Suppressor macrophage treated with lipopolysaccharide for 4 hours (primary cell): ENCODE measurements at regions not wholly inside any gene's neighbourhood (a gene's known extent, or its start where the extent isn't known, plus 50 kb on each side); places are given as distances from the start of the nearest gene placed in this dataset.
A peak's percentile ranks its signal among the peaks of the same experiment; 100 is the strongest.
"Not testable (repeated sequence)": the region's sequence is repeated elsewhere in the genome, so short reads cannot be mapped to it uniquely, and the experiment has no call there.

Experiments
- DNase-seq: peaks from one replicate; pipeline ENCODE4 v3.0.0-alpha.2; 2020

DNA sequence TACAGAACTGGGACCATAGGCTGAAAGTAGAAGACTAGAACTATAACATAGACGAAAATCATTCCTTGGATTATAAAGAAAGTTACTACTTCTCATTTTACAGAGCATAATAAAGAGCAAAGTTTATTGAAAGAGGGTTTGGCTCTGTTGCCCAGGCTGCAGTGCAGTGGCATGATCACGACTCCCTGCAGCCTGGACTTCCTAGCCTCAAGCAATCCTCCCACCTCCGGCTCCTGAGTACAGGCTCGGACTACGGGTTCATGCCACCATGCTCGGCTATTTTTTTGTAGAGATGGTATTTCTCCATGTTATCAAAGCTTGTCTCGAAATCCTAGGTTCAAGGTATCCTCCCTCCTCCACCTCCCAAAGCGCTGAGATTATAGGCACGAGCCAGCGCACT, 190.1 kb upstream of the FOXG1 start:
- no peak for DNase-seq

GRCh38 chr14:28577187-28577586, 189.4 kb upstream of the FOXG1 start:
- no peak for DNase-seq

DNA sequence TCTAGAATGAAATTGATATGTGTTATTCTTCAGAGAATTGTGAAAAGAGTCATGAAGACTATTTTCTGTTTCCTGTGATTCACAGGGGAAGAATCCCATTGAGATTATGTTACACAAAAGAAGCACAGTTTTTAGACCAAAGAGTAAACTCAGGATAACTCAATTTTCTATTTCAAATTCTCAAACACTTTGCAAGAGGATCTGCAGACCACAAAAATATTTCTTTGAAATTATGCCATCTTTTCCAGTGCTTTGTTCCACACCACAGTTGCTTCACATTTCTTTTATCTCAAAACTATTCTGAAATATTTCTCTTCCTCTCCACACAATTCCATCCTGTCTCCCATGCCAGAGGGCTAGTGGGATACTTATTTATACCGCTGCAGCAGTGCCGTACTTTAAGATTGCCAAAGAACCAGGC, 188.9 kb upstream of the FOXG1 start:
- DNase-seq = no peak

GRCh38 chr14:28584951-28585350, 181.6 kb upstream of the FOXG1 start:
- no peak for DNase-seq

- DNase-seq = no peak
Measured at GRCh38 chr14:28589792-28590191, 176.8 kb upstream of the FOXG1 start.

DNA sequence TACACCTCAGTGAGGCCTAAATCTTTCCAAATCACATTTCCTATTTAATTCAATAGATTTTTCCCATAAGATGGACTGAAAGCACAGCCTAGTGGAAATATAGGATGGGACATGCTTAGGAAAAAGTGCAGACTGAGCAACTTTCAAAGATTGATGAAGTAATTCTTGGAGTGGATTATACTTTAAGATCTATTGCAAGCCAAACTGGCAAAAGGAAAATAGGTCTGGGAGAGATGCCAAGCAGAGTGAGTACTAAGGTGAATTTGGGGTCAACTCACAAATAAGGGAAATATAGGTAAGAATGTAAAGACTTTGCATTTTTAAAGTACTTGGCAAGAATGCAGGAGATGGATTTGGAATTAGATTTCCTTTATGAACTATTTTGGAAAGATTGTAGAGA, 170.2 kb upstream of the FOXG1 start:
- DNase-seq = no peak

- DNase-seq = no peak
Measured at GRCh38 chr14:28599191-28599590, 167.4 kb upstream of the FOXG1 start.

- DNase-seq = no peak
Measured at GRCh38 chr14:28599605-28600004, 167.0 kb upstream of the FOXG1 start.

- DNase-seq = no peak
Measured at GRCh38 chr14:28603606-28604005, 163.0 kb upstream of the FOXG1 start.

GRCh38 chr14:28607661-28608060, 158.9 kb upstream of the FOXG1 start:
- DNase-seq = no peak

DNA sequence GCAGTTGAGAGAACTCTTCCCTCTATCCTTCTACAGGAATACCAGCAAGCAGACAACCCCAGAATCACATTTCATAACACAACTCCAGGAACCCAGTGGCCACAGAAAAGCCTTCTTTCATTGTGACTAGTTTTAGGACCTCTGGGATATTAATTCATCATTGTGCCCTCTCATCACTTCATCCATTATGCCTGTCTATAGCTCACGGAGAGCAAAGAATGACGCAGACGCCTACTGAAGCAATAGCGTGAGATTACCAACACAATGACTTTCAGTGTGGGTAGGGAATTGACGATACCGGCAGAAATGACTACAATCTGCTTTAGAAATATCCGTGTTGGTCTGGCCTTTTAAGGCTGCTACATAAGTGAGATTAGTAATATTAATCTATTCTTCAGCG, 158.1 kb upstream of the FOXG1 start:
- DNase-seq = no peak

- DNase-seq = peak; percentile 63
Measured at GRCh38 chr14:28608851-28609828, 157.4 kb upstream of the FOXG1 start.

GRCh38 chr14:28612414-28612813, 154.2 kb upstream of the FOXG1 start:
- no peak for DNase-seq

GRCh38 chr14:28613532-28613931, 153.1 kb upstream of the FOXG1 start:
- DNase-seq = no peak

- no peak for DNase-seq
Measured at GRCh38 chr14:28626780-28627179, 139.8 kb upstream of the FOXG1 start.

GRCh38 chr14:28629328-28630004, 137.1 kb upstream of the FOXG1 start:
- no peak for DNase-seq

DNA sequence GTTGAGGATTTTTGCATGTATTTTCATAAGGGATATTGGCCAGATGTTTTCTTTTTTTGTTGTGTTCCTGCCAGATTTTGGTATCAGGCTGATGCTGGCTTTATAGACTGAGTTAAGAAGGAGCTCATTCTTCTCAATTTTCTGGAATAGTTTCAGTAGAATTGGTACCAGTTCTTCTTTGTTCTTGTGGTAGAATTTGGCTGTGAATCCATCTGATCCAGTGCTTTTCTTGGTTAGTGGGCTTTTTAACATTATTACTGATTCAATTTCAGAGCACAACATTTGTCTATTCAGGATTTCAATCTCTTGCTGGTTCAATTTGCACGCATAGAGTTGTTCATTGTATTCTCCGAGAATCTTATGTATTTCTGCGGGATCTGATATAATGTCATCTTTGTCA, 136.5 kb upstream of the FOXG1 start:
- no peak for DNase-seq

DNA sequence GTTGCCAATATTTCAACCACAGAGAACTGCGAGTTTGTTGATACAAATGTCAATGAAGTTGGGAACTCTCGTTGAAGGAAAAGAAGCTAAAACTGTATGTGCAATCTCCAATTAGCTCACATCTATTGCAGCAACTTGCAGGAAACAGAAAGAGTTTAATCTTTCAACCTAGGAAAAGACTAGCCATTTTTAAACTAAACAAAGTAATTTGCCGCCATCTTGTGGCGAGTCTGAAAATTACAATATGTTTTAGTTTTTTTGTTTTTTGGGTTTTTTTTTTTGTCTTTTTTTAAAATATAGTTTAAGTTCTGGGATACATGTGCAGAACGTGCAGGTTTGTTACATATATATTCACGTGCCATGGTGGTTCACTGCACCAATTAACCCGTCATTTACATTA, 131.2 kb upstream of the FOXG1 start:
- DNase-seq = peak; percentile 42

DNA sequence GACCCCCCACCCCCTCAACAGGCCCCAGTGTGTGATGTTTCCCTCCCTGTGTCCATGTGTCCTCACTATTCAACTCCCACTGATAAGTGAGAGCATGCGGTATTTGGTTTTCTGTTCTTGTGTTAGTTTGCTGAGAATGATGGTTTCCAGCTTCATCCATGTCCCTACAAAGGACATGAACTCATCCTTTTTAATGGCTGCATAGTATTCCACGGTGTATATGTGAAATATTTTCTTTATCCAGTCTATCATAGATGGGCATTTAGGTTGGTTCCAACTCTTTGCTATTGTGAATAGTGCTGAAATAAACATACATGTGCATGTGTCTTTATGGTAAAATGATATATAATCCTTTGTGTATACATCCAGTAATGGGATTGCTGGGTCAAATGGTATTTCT, 130.8 kb upstream of the FOXG1 start:
- DNase-seq = not testable (repeated sequence)

GRCh38 chr14:28641189-28641588, 125.4 kb upstream of the FOXG1 start:
- not testable (repeated sequence) for DNase-seq

- peak; percentile 2 for DNase-seq
Measured at GRCh38 chr14:28651148-28651547, 115.4 kb upstream of the FOXG1 start.

GRCh38 chr14:28652782-28653181, 113.8 kb upstream of the FOXG1 start:
- DNase-seq = no peak

DNA sequence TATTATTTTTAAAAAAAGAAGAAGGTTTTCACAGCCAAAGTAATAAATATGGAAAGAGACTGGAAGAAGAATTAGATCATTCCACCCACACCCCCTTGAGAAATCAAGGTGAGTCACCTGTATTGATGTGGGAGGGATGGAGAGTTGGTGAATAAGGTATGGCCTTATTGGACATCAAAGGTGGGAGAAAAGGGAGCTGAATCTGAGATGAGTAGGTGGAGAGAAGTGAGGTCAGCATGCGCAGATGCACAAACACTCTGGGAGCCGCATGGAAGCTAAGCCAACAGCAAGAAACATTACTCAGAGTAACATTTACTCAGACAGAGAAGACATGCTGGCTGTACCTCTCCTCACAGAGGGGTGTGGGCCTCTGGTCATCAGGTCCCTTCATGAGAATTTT, 113.1 kb upstream of the FOXG1 start:
- no peak for DNase-seq

DNA sequence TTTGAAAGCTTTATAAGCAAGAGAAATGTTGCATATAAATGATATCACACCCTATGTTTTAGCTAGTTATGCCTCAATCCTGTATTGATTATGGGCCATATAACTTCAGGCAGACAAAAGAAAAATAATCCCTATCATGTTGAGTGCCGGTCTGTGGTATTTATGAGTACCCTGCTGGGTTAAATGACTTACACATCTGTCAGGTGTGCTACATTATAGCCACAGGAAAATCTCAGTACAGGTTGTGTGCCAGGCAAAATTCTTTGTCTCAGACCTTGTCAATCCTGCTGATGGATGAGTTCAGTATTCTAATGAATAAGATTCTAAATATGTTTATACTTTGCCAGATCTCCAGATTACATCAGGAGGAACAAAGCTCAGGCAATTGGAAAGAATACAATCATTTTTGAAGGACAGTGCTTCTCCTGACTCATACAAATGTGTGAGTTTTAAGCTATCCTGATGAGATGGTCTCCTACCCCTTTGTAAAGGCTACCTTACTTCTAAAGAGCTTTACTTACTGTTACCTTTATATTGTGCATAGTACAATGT, 109.8 kb upstream of the FOXG1 start:
- no peak for DNase-seq
